CD4-positive, alpha-beta T cell (primary cell): ENCODE measurements at regions not wholly inside any gene's neighbourhood (a gene's known extent, or its start where the extent isn't known, plus 50 kb on each side); places are given as distances from the start of the nearest gene placed in this dataset.

ENCODE experiments used
- ATAC-seq: fragments of 200-7000 bp; cut with Tn5 transposase; one replicate; pipeline ENCODE4 v1.10.0; 2022; ENCODE audit warnings: mild to moderate bottlenecking; ENCODE audit not compliant: poor library complexity
- CTCF ChIA-PET: fragments of 350-600 bp; sonication (Branson Sonifier 250); formaldehyde crosslinking; loops from one replicate; lab custom pipeline; 2021; ENCODE audit warnings: antibody characterized with exemption, inconsistent platforms; lab: Charles Lee
- POLR2A ChIA-PET: fragments of 350-600 bp; sonication (Branson Sonifier 250); formaldehyde crosslinking; loops from one replicate; lab custom pipeline; 2021; ENCODE audit warnings: antibody characterized with exemption, inconsistent platforms; lab: Charles Lee
- DNase-seq, 14 experiments: peaks; one replicate each; pipeline ENCODE4 v3.0.0-alpha.2; 2013 to 2020; ENCODE audit warnings: mixed read lengths in 2 of 14
- H3K27ac ChIP-seq, 2 donors: one replicate each; pipeline versions ENCODE4 v1.5.1 to v1.7.0; 2013; ENCODE audit warnings: low read length in 2 of 2, low read depth in 1 of 2, mild to moderate bottlenecking in 1 of 2
- H3K27me3 ChIP-seq, 2 experiments: 1 replicate in 1 of 2; 2 replicates in 1 of 2; pipeline versions ENCODE4 v1.6.1 to v1.7.0; 2013; ENCODE audit warnings: low read length in 2 of 2, control low read depth in 1 of 2, mild to moderate bottlenecking in 1 of 2, moderate library complexity in 1 of 2; ENCODE audit not compliant: insufficient read depth in 2 of 2, control insufficient read depth in 1 of 2
- H3K36me3 ChIP-seq: one replicate; pipeline ENCODE4 v1.6.1; 2013; ENCODE audit warnings: low read length, control low read depth; ENCODE audit not compliant: insufficient read depth
- H3K4me1 ChIP-seq: one replicate; pipeline ENCODE4 v1.6.1; 2013; ENCODE audit warnings: low read length, control low read depth; ENCODE audit not compliant: insufficient read depth
- H3K4me3 ChIP-seq: one replicate; pipeline ENCODE4 v1.5.1; 2013; ENCODE audit warnings: mild to moderate bottlenecking, low read length, moderate library complexity
- H3K9me3 ChIP-seq, 2 experiments: 1 replicate in 1 of 2; 2 replicates in 1 of 2; pipeline versions ENCODE4 v1.6.1 to v1.7.0; 2013; ENCODE audit warnings: low read length in 2 of 2, mild to moderate bottlenecking in 2 of 2, control low read depth in 1 of 2, moderate library complexity in 1 of 2; ENCODE audit not compliant: control insufficient read depth in 1 of 2, insufficient read depth in 1 of 2
- H3K27ac Mint-ChIP-seq: one replicate; pipeline ENCODE4 v1.8.0; 2020; ENCODE audit warnings: mixed read lengths
- H3K27me3 Mint-ChIP-seq: one replicate; pipeline ENCODE4 v1.8.0; 2021; ENCODE audit warnings: mixed read lengths
- H3K36me3 Mint-ChIP-seq: one replicate; pipeline ENCODE4 v1.8.0; 2021; ENCODE audit warnings: low read depth, mixed read lengths
- H3K4me1 Mint-ChIP-seq: one replicate; pipeline ENCODE4 v1.8.0; 2021; ENCODE audit warnings: low read depth, mixed read lengths
- H3K4me3 Mint-ChIP-seq: one replicate; pipeline ENCODE4 v1.8.0; 2020; ENCODE audit warnings: mild to moderate bottlenecking, mixed read lengths
- H3K9me3 Mint-ChIP-seq: one replicate; pipeline ENCODE4 v1.8.0; 2020; ENCODE audit warnings: mixed read lengths
- CTCF ChIP-seq: fragments of 200-600 bp; IDR thresholded peaks from one replicate; pipeline ENCODE4 v1.8.0; 2022; ENCODE audit warnings: antibody characterized with exemption, mild to moderate bottlenecking
- intact Hi-C, 2 experiments: fragments of 100-400 bp; cut with DNase I in 1 of 2; cut with micrococcal nuclease in 1 of 2; formaldehyde crosslinking; loops; one replicate each; pipeline versions ENCODE4 v1.15.1 to v1.9.0; 2023 to 2025; cut with DNase I, micrococcal nuclease

- Histone ChIP-seq H3K9me3 (no peaks in the 10 kb centered on the region), H3K27me3 (peaks cover 0 to 3% of the 10 kb centered on the region in 2 experiments), H3K36me3 (no peaks in the 10 kb centered on the region), H3K4me3 (no peak overlapping the region), H3K27ac (no peak overlapping the region), H3K4me1 (no peaks in the 10 kb centered on the region)
- Mint-ChIP-seq H3K9me3 (no peaks in the 10 kb centered on the region), H3K36me3 (no peaks in the 10 kb centered on the region), H3K4me1 (no peaks in the 10 kb centered on the region), H3K27me3 (peaks cover 20% of the 10 kb centered on the region), H3K27ac (no peak overlapping the region), H3K4me3 (no peak overlapping the region)
- no peak for DNase-seq
- no peak for ATAC-seq
- POLR2A ChIA-PET, result no interaction called here
- TF ChIP-seq CTCF, result no peak
- intact Hi-C loops, result loop anchor here in 1 of 2 experiments (10.0 kb wide), 1 partner anchor 139 kb away; no protein-coding TSS in a partner anchor
- CTCF ChIA-PET, result no interaction called here
Measured at GRCh38 chr1:22273686-22274681, 131.1 kb upstream of the WNT4 start.

- H3K4me1 ChIP-seq, result no peaks in the 10 kb centered on the region
- POLR2A ChIA-PET, result no interaction called here
- intact Hi-C loops, result loop anchor here in 1 of 2 experiments (10.0 kb wide), 1 partner anchor 140 kb away; no protein-coding TSS in a partner anchor
- peaks cover 0 to 4% of the 10 kb centered on the region in 2 experiments for H3K9me3 ChIP-seq
- H3K36me3 ChIP-seq, result no peaks in the 10 kb centered on the region
- no peaks in the 10 kb centered on the region for H3K9me3 Mint-ChIP-seq
- peaks cover 0 to 3% of the 10 kb centered on the region in 2 experiments for H3K27me3 ChIP-seq
- no peak overlapping the region for H3K4me3 ChIP-seq
- no peaks in the 10 kb centered on the region for H3K36me3 Mint-ChIP-seq
- ATAC-seq (no peak), DNase-seq (no peak)
- no peak overlapping the region for H3K27ac ChIP-seq
- H3K4me3 Mint-ChIP-seq, result no peak overlapping the region
- peaks cover 20% of the 10 kb centered on the region for H3K27me3 Mint-ChIP-seq
- CTCF ChIA-PET, result no interaction called here
- H3K4me1 Mint-ChIP-seq, result no peaks in the 10 kb centered on the region
- TF ChIP-seq CTCF, result no peak
- H3K27ac Mint-ChIP-seq, result no peak overlapping the region
Measured at GRCh38 chr1:22275167-22275566, 132.3 kb upstream of the WNT4 start.

- no peak overlapping the region for H3K27ac ChIP-seq
- ChIA-PET POLR2A (no interaction called here), CTCF (no interaction called here)
- Mint-ChIP-seq H3K27me3 (peaks cover 23% of the 10 kb centered on the region), H3K27ac (no peak overlapping the region), H3K9me3 (peaks cover 3% of the 10 kb centered on the region), H3K4me1 (no peaks in the 10 kb centered on the region), H3K36me3 (no peaks in the 10 kb centered on the region), H3K4me3 (no peak overlapping the region)
- H3K4me3 ChIP-seq, result no peak overlapping the region
- no peaks in the 10 kb centered on the region for H3K4me1 ChIP-seq
- intact Hi-C loops, result loop anchor here in 1 of 2 experiments (10.0 kb wide), 1 partner anchor 141 kb away; no protein-coding TSS in a partner anchor
- peak in 12 of 14 experiments; percentile 4 to 43 (median 16) for DNase-seq
- H3K27me3 ChIP-seq, result peaks cover 0 to 3% of the 10 kb centered on the region in 2 experiments
- TF ChIP-seq CTCF, result peak; percentile 29
- peak; percentile 41 for ATAC-seq
- H3K36me3 ChIP-seq, result no peaks in the 10 kb centered on the region
- H3K9me3 ChIP-seq, result peaks cover 0 to 6% of the 10 kb centered on the region in 2 experiments
Measured at GRCh38 chr1:22275626-22276395, 132.9 kb upstream of the WNT4 start.
